ENCODE measurements at regions not wholly inside any gene's neighbourhood (a gene's known extent, or its start where the extent isn't known, plus 50 kb on each side); places are given as distances from the start of the nearest gene placed in this dataset.

DNA sequence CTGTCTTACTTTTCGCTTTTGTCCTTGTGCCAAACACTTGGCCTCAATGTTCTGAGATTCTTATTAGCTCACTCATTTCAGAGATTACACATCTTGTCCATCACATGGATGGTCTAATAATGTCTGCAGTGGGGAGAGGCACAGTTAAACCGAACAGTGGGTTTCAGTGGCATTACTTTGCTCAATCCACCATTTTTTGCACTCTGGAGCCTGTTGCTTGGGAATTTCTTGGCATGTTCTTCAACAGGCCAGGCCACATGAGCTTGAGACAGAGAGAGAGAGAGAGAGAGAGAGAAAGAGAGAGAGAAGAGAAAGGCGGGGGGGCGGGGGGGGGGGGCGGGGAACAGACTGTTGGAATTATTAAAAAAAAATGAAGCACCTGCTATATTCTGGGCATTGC, 1327.8 kb upstream of the WWC1 start:
- no peak for DNase-seq

DNA sequence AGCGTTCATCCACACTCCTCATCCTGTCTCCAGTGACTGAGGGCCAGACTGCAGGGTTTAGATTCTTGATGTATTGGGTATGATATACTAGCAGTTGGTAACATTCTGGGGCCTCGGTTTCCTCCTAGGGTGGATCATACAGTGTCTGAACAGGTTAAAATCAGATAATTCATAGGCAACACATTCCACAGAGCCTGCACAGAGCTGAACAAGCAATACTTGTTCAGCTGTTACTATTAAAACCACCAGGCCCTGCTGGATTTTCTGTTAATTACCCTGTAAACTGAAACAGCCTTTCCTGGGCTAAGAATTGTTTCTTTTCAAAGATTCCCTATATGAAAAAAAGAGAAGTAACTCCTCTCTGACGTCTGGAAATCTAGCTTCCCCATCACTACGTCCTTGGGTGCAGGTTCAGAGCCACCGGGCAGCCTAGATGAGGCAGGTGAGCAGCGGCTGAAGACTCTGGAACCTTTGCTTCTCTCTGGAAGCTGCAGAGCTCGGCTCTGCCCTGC, 1313.5 kb upstream of the WWC1 start:
- no peak for DNase-seq

DNA sequence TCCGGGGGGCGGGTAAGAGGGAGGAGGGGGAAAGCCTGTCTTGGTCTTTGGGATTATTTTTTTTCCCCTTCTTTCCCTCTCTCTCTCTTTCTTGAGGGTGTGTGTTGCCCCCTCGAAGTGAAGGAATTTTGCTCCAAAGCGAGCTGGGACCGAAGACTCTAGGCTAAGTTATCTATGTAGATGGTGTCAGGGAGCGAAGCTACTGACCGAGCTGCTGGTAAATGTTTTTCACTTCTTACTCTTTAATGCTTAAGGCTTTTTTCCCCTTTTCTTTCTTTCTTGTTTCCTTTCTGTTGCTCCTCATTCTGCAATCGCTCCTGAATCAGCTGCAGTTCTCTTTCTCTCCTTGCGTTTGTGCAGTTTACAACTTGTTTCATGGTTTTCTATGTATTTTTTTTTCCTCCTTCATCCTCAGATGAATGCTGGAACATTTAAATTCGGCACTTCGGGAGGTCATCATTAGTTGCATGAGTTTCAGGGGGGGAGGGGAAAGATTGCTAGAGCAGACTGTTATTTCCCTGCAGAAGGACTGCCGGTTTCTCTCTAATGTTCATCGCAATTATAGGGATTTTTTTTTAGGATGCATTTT, 1312.0 kb upstream of the WWC1 start:
- no peak for DNase-seq

GRCh38 chr5:166980666-166981065, 1310.8 kb upstream of the WWC1 start:
- DNase-seq: no peak

DNA sequence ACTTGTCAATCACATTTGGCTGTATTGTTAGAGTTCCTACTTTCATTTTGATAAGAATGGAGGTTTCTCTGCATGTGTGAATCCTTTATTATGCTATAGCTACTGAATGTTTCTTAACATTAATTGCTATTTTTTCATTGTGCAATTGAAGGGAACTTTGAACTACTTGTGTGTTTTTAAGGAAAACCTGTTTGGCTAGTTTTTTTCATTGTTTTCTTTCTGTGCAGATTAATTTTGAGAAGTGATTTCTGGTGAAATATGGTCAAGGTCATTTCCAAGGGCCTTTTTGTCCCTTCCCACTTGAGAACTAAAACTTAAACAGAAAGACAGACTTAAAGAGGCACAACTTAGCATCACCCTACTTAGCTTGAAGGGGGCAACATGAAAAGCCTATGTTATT, 1309.2 kb upstream of the WWC1 start:
- DNase-seq: no peak

DNA sequence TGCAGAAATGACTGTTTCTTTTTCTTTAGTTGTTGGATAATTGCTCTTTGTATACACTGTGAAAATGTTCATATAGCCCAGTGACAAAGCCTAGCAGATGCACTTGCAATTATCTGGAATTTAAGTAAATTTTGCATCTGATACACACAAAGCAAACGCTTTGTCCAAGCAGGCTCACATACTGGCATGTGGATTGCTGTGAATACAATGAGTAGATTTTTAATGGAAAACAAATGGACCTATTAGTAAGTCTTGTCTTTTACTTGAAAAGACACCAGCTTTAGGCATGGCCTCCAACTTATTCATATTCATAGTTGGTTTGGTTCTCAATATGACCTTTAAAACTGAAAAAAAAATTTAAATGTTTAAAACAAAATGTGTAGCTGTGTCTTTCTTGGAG, 1299.8 kb upstream of the WWC1 start:
- no peak for DNase-seq

DNA sequence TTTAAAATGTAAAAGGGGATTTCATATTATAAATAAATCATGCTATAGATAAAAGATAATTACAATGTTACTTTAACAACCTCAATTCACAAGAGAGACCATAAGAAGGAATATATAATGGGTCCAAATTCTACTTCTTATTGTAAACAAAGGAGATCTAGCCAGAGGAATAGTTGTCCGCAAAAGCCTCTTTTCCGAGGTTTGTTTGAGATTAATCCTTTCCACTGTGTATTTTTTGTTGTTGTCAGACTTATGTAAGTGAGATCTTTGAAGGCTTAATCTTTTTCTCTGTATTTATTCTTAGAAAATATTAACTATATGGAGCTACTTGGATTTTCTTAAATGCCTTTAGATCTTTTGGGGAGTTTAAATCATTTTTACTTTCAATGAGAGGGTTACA, 1299.3 kb upstream of the WWC1 start:
- no peak for DNase-seq

- DNase-seq: no peak
Measured at GRCh38 chr5:166992874-166993722, 1298.3 kb upstream of the WWC1 start.

DNA sequence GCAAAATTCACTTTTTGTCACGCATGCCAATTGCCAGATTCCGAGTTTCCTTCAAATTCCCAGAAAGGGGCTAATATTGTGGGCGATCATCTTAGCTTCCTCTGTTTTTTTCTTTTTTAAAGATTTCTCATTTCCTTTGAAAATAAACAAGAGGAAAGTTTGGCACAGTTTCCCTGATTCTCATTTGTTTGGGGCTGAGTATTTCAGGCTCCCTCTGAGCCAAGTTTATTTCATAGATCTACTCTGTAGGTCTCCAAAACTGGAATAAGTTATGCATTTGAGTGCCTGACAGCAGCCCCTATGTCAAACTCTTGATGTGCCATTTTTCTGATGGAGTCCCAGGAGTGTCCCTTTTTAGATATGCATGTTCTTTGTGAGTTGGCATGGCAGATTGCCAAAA, 1297.2 kb upstream of the WWC1 start:
- no peak for DNase-seq

DNA sequence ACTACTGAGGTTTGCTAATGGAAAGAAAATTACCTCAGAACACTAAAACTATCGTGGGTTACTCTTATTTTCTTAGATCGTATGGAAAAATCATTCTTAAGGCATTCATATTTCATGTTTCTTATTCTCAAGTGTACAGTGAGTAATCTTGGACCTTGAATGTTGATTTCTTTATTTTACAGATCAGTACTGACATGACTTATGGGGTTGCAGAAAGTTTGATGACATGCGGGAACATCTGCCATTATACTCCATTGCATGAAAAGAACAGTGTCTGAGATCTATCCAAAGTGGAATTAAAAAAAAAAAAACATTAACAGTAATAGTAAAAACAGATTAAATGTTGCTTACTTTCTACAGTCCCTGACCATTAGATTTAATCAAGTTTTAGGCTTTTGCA, 1290.2 kb upstream of the WWC1 start:
- no peak for DNase-seq

DNA sequence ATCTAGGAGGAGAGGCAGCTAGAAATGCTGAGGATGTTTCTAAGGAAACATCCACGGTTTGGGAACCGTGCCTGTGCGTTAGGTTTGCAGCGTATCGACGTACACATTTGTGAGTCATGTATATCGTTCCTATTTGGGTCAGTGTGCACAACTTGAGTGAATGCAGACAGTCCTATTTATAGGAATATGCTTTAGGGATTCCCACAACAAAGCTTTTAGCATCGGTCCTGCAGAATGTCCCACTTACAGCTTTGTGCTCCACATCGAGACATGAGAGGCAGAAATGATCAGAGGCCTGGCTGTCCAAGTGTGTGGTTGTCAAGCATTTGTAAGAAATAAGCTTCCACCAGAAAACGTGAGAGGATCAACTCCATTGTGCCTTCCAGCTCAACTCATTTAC, 1282.7 kb upstream of the WWC1 start:
- no peak for DNase-seq

- DNase-seq: no peak
Measured at GRCh38 chr5:167011196-167011595, 1280.2 kb upstream of the WWC1 start.

DNA sequence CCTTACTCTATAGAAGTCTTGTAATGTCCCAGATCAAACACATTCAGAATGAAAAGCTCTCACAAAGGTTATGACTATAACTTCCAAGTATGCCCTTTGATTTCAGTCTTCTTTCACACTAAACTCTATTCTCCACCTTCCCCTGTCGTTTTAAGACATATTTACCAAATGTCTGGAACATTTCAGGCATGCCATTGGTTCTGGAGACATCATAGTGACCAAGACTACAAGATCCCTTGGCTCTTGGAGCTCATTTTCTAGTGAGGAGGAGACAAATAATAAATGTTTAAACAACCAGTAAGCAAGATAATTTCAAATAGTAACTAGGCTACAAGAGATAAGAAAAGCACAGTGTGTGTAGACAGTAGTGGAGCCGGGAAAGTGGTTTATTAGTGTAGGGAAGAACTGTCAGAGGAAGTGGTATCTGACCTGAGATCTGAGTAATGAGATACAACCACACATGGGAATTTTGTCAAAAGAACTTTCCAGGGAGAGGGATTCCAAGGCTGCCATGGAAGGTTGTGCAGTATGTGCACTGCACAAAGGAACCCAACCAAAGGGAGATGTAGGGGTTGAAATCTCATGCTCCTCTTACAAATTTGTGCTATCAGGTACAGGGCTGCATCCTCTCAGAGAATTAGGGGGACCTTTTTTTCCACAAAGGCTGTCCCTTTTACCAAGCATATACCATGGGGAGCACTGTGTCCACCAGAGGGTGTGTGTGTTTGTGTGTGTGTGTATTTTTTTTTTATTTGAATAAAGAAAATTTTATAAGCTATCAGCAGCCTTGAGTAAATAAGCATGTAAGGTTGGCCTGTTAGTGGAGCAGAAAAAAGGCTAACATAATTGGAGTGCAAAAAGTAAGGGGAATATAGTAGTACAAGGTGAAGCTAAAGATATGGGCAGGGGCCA, 1279.1 kb upstream of the WWC1 start:
- no peak for DNase-seq

GRCh38 chr5:167014401-167015056, 1276.9 kb upstream of the WWC1 start:
- no peak for DNase-seq

DNA sequence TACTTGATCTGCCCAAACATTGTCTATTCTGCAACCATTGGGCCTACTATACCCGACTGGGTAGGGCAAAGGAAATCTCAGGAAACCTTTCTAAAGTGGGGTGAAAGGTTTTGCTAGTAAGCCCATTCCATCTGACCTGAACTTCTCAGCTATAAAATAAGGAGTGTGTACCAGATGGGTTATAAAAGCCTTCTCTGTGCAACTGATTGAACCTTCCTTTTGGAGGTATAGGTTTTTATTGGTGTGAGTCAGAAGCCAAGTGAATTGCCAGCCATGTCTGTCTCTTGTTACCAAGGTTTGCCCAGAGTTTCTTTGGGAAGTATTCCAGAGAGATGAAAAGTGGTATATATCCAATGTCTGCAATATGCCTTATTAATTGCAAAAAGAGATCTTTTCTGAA, 1271.0 kb upstream of the WWC1 start:
- no peak for DNase-seq

DNA sequence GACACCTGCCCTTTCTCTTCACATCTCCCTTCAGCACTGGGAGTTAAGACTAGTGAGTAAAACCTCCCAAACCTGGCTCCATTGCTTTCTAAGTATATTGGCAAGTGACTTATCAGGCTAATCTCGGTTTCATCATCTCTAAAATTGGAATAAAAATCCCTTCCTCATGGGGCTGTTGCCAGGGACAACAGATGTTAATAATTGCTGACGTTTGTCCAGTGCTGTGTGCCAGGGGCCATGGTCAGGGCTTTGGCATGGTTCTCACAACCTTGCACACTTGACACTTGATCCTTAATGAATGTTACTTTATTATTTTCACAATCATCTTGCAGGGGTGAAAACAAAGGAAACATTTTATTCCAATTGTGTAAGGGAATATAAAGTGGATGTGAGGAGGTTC, 1262.0 kb upstream of the WWC1 start:
- no peak for DNase-seq

DNA sequence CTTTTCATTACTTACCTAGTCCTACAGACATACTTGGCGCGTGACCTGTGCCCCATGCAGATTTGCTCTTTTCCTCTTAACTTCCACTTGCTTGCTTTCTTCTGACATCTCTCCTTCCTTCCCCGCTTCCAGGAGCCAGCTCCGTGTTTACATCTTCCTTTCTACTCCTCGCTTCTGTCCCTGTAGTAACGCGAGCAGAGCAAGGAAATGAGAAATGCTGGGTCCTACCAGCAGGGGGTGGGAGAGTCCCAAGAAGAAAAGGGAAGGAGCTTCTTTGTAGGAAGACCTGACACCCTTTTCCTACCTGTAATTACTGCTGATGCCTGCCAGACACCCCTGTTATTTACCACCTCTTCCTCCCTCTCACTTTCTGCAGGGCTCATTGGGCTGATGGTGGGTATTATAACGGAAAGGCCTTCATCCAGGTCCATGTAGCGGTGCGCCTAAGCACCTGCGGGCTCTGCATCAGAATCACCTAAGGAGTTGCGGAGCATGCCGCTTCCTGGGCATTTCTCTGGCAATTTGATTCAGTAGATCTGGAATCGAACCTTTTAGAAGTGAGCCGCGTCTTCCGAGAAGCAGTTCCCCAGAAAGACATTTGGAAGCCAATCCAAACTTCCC, 1260.8 kb upstream of the WWC1 start:
- no peak for DNase-seq

- no peak for DNase-seq
Measured at GRCh38 chr5:167036585-167036984, 1254.9 kb upstream of the WWC1 start.

DNA sequence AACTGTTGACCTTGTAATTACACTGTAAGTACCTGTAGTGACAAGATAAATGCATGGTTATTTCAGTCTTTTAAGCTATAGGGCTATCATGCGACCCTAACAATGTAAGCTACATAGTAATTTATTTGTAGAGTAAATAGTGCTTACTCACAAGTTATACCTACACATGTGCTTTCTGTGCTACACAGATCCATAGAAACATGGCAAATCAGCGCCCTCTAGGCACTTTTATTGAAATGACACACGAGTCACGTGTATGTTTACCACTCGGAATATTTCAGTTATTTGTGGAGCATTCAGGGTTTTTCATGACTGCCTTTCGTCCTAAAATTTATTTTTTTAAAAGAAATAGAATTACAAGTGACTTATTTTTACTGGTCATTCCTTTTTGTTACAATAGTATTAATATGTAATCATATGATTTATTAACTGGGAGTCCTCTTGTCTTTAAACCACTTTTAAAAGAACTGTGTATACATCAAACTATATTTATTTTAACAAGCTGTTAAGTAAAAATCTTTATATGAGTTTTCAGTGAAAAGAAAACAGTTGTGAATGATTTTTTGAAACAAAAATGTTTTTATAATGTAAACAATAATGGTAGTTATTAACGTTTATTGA, 1242.3 kb upstream of the WWC1 start:
- DNase-seq: peak in 1 of 2 experiments; percentile 30

DNA sequence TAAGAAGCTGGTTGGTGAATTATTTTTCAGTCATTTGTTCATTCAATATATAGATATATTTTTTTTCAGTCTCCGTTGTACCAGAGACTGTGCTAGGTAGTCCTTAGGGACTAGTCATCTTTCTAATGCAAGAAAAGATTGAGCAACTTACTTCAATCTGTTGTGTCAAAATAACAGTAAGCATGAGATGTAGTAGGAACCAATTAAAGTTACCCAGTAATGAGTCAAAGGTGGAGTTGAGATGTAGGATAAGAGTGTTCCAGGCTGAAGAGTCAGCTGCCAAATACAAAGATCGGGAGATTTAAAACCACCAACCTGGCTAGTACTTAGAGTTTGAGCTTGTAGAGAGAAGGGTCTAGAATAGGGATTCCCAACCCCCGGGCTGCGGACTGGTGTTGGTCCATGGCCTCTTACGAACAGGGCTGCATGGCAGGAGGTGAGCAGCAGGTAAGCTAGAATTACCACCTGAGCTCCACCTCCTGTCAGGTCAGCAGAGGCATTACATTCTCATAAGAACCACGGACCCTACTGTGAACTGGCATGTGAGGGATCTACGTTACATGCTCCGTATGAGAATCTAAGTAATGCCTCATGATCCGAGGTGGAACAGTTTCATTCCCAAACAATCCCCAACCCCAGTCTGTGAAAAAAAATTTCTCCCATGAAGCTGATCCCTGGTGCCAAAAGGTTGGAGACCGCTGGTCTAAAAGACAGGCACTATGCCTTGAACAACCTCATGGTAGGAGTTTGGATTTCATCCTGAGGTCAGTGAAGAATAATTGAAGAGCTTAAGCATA, 1241.5 kb upstream of the WWC1 start:
- no peak for DNase-seq
